Esophagus squamous epithelium (tissue), 5 donors: ENCODE measurements at regions not wholly inside any gene's neighbourhood (a gene's known extent, or its start where the extent isn't known, plus 50 kb on each side); places are given as distances from the start of the nearest gene placed in this dataset.

Source experiments
- DNase-seq: peaks from one replicate; lab custom pipeline; 2025; lab: John Stamatoyannopoulos, UW
- H3K27ac ChIP-seq, 4 donors: fragments of 200-600 bp; sonication (generic); one replicate each; pipeline ENCODE4 v1.5.1; 2016 to 2019; ENCODE audit warnings: mild to moderate bottlenecking in 1 of 4
- H3K27me3 ChIP-seq, 4 donors: fragments of 200-600 bp; sonication (generic); 1 replicate in 3 of 4; 2 replicates in 1 of 4; pipeline versions ENCODE4 v1.5.1 to v1.6.0; 2017 to 2021; ENCODE audit warnings: antibody characterized with exemption in 1 of 4
- H3K36me3 ChIP-seq, 3 donors: fragments of 200-600 bp; sonication (generic); one replicate each; pipeline ENCODE4 v1.5.1; 2016 to 2019
- H3K4me1 ChIP-seq, 3 donors: fragments of 200-600 bp; sonication (generic); one replicate each; pipeline ENCODE4 v1.5.1; 2017 to 2019
- H3K4me3 ChIP-seq, 4 donors: fragments of 200-600 bp; sonication (generic); 1 replicate in 3 of 4; 2 replicates in 1 of 4; pipeline ENCODE4 v1.5.1; 2016 to 2019; ENCODE audit warnings: mild to moderate bottlenecking in 2 of 4, moderate library complexity in 1 of 4
- H3K9me3 ChIP-seq, 3 donors: fragments of 200-600 bp; sonication (generic); one replicate each; pipeline ENCODE4 v1.5.1; 2016 to 2019
- POLR2A ChIP-seq, 4 donors: fragments of 450-650 bp; IDR thresholded peaks; one replicate each; pipeline ENCODE4 v1.6.1; 2017; ENCODE audit warnings: antibody characterized with exemption in 4 of 4, mild to moderate bottlenecking in 4 of 4, moderate library complexity in 3 of 4
- WGBS, 2 donors: methylation state at CpG; one replicate each; pipeline ENCODE4 v1.1.5; 2018; 5-methylcytosine and 5-hydroxymethylcytosine counted together
- intact Hi-C: fragments of 100-400 bp; cut with DNase I; formaldehyde crosslinking; loops from one replicate; pipeline ENCODE4 v1.15.0; 2022
- TF ChIP-seq, protein P1 (sequence below), 6 experiments: fragments of 450-650 bp in 4 of 6; fragments of 200-600 bp in 2 of 6; sonication (generic) in 2 of 6; IDR thresholded peaks; one replicate each; pipeline ENCODE4 v1.5.1; 2016 to 2019; ENCODE audit warnings: antibody characterized with exemption in 6 of 6, mild to moderate bottlenecking in 4 of 6, moderate library complexity in 4 of 6
- donor health status: DM: yes; HTN: yes; CAD: no.

DNA sequence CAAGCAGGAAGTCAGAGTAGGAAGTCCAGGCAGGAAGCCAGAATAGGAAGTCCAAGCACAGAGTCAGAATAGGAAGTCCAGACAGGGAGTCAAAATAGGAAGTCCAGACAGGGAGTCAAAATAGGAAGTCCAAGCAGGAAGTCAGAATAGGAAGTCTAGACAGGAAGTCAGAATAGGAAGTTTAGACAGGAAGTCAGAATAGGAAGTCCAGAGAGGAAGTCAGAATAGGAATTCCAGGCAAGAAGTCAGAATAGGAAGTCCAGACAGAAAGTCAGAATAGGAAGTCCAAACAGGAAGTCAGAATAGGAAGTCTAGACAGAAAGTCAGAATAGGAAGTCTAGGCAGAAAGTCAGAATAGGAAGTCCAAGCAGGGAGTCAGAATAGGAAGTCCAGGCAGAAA is 105.3 kb upstream of the C16orf82 start:
- Histone ChIP-seq H3K4me3 (no peak overlapping the region), H3K36me3 (no peaks in the 10 kb centered on the region), H3K4me1 (no peaks in the 10 kb centered on the region), H3K9me3 (no peaks in the 10 kb centered on the region), H3K27ac (no peak overlapping the region), H3K27me3 (peaks cover 0 to 7% (median 0%) of the 10 kb centered on the region in 4 donors)
- TF ChIP-seq, protein P1, sequence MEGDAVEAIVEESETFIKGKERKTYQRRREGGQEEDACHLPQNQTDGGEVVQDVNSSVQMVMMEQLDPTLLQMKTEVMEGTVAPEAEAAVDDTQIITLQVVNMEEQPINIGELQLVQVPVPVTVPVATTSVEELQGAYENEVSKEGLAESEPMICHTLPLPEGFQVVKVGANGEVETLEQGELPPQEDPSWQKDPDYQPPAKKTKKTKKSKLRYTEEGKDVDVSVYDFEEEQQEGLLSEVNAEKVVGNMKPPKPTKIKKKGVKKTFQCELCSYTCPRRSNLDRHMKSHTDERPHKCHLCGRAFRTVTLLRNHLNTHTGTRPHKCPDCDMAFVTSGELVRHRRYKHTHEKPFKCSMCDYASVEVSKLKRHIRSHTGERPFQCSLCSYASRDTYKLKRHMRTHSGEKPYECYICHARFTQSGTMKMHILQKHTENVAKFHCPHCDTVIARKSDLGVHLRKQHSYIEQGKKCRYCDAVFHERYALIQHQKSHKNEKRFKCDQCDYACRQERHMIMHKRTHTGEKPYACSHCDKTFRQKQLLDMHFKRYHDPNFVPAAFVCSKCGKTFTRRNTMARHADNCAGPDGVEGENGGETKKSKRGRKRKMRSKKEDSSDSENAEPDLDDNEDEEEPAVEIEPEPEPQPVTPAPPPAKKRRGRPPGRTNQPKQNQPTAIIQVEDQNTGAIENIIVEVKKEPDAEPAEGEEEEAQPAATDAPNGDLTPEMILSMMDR (IDR thresholded peaks at IDR 0.05), result no peak
- no peak for TF ChIP-seq POLR2A (IDR thresholded peaks at IDR 0.05)
- intact Hi-C loops, result no loop called here
- DNase-seq, result no peak

DNA sequence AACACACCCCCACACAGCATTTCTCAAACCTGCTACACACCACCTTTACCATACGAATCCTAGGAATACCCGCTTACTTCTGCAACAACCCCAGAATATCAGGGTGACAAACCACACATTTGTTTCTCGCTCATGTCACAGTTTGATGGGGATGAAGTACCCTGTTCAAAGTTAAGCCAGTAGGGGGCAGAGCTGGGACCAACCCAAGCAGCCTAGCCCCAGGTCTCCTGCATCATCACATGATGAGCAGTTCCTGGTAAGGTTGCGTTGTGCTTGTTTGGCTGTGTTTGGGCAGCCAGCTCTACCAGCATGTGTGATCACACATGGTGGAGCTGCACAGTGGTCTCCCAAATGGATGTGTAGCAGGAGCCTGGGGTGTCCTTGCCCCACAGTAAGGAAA is 103.6 kb upstream of the C16orf82 start:
- Histone ChIP-seq H3K27ac (no peak overlapping the region), H3K4me1 (no peaks in the 10 kb centered on the region), H3K4me3 (no peak overlapping the region), H3K36me3 (no peaks in the 10 kb centered on the region), H3K9me3 (no peaks in the 10 kb centered on the region), H3K27me3 (peaks cover 0 to 7% (median 0%) of the 10 kb centered on the region in 4 donors)
- no peak for DNase-seq
- TF ChIP-seq, protein P1 (IDR thresholded peaks at IDR 0.05), result peak in 1 of 6 experiments; percentile 21
- no peak for TF ChIP-seq POLR2A (IDR thresholded peaks at IDR 0.05)
- intact Hi-C loops, result no loop called here
- 53 to 77% methylated on average over 4 of the region's 4 CpGs for WGBS, 2 donors

DNA sequence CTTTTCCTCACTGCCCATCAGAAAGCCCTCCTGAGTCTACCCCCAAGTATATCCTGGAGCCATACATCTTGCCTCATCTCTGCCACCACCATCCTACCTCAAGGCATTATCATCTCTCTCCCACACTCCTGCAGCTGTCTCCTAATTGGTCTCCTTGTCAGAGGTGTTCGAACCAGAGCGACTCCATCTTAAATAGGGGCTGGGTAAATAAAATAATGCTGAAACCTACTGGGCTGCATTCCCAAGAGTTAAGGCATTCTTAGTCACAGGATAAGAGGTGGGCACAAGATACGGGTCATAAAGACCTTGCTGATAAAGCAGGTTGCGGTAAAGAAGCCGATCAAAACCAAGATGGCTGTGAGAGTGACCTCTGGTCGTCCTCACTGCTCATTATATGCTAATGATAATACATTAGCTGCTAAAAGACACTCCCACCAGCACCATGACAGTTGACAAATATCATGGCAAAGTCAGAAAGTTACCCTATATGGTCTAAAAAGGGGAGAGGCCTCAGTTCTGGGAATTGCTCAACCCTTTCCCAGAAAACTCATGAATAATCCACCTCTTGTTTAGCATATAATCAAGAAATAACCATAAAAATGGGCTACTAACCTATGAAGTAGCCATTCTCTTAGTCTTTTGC is 97.0 kb upstream of the C16orf82 start:
- intact Hi-C loops, result no loop called here
- Histone ChIP-seq H3K36me3 (no peaks in the 10 kb centered on the region), H3K27me3 (no peaks in the 10 kb centered on the region), H3K27ac (no peak overlapping the region), H3K4me3 (no peak overlapping the region), H3K4me1 (no peaks in the 10 kb centered on the region), H3K9me3 (no peaks in the 10 kb centered on the region)
- 72 to 84% methylated on average over 4 to 5 of the region's 6 CpGs for WGBS, 2 donors
- DNase-seq, result no peak
- TF ChIP-seq, protein P1 (IDR thresholded peaks at IDR 0.05), result no peak
- TF ChIP-seq POLR2A (IDR thresholded peaks at IDR 0.05), result no peak

DNA sequence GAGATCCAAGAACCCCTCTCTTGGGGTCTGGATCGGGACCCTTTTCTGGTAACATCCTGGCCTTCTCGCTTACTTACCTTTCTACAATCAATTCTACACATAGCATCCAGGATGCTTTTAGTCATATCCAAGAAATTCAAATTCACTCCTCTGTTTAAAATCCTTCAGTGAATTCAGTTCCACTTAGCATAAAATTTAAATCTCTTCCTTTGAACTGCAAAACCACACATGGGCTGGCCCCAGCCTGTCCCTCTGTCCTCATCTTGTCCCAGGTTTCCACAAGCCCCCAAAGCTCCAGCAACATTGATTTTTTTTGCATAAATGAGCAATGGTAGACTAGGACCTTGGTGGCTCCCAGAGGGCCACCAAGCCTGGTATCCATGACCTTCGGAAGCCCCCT is 96.4 kb upstream of the C16orf82 start:
- intact Hi-C loops, result no loop called here
- H3K9me3 ChIP-seq, result no peaks in the 10 kb centered on the region
- TF ChIP-seq, protein P1 (IDR thresholded peaks at IDR 0.05), result no peak
- TF ChIP-seq POLR2A (IDR thresholded peaks at IDR 0.05), result no peak
- H3K27me3 ChIP-seq, result no peaks in the 10 kb centered on the region
- H3K4me3 ChIP-seq, result no peak overlapping the region
- no peak overlapping the region for H3K27ac ChIP-seq
- no peaks in the 10 kb centered on the region for H3K4me1 ChIP-seq
- no peaks in the 10 kb centered on the region for H3K36me3 ChIP-seq
- 80 to 86% methylated on average over 3 of the region's 3 CpGs for WGBS, 2 donors
- DNase-seq, result no peak

DNA sequence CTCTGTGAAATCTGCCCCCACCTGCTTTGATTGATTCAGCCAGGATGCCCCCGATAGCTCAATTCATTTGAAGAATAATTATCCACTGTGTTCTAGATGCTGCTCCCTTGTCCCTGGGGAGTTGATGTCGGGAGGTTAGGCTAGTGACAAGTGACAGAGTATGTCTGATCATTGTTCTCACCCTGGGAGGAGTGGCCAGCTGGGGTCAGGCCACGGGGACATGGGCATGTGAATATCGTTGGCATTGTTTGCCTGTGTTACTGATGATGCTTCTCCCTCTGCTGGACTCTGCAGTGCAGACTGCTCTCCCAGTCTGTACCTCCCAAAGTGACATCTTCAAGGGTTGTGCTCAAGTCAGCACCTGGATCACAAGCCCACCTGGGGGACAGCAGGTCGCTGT is 89.9 kb upstream of the C16orf82 start:
- DNase-seq, result no peak
- Histone ChIP-seq H3K9me3 (no peaks in the 10 kb centered on the region), H3K4me1 (no peaks in the 10 kb centered on the region), H3K27me3 (no peaks in the 10 kb centered on the region), H3K27ac (no peak overlapping the region), H3K36me3 (no peaks in the 10 kb centered on the region), H3K4me3 (no peak overlapping the region)
- WGBS, 2 donors, result 36 to 71% methylated on average over 3 to 4 of the region's 5 CpGs
- no peak for TF ChIP-seq POLR2A (IDR thresholded peaks at IDR 0.05)
- TF ChIP-seq, protein P1 (IDR thresholded peaks at IDR 0.05), result no peak
- intact Hi-C loops, result no loop called here
